IPS-20b (cell line): ENCODE measurements at regions not wholly inside any gene's neighbourhood (a gene's known extent, or its start where the extent isn't known, plus 50 kb on each side); places are given as distances from the start of the nearest gene placed in this dataset.
"Not testable (repeated sequence)": the region's sequence is repeated elsewhere in the genome, so short reads cannot be mapped to it uniquely, and the experiment has no call there.

Source experiments
- H3K27ac ChIP-seq: one replicate; pipeline ENCODE4 v1.5.1; 2013; ENCODE audit warnings: low read length
- H3K27me3 ChIP-seq: 2 replicates; pipeline ENCODE4 v1.6.1; 2013; ENCODE audit warnings: mild to moderate bottlenecking, low read length, inconsistent platforms; ENCODE audit not compliant: insufficient read depth
- H3K36me3 ChIP-seq: 2 replicates; pipeline ENCODE4 v1.6.1; 2013; ENCODE audit warnings: low read depth, mild to moderate bottlenecking, inconsistent platforms, low read length, moderate library complexity; ENCODE audit not compliant: insufficient read depth
- H3K4me1 ChIP-seq: 2 replicates; pipeline ENCODE4 v1.6.1; 2013; ENCODE audit warnings: mild to moderate bottlenecking, control low read depth, inconsistent platforms, low read length, moderate library complexity; ENCODE audit not compliant: insufficient read depth
- H3K4me3 ChIP-seq: 2 replicates; pipeline ENCODE4 v1.5.1; 2013; ENCODE audit warnings: mild to moderate bottlenecking, low read length, inconsistent platforms
- H3K9ac ChIP-seq: 2 replicates; pipeline ENCODE4 v1.6.1; 2013; ENCODE audit warnings: low read depth, mild to moderate bottlenecking, inconsistent platforms, low read length, moderate library complexity
- H3K9me3 ChIP-seq: 2 replicates; pipeline ENCODE4 v1.6.1; 2013; ENCODE audit warnings: mild to moderate bottlenecking, low read depth, low read length, inconsistent platforms; ENCODE audit not compliant: insufficient read depth

- Histone ChIP-seq H3K27me3 (no peaks in the 10 kb centered on the region), H3K9ac (no peak overlapping the region), H3K9me3 (no peaks in the 10 kb centered on the region), H3K4me3 (no peak overlapping the region), H3K4me1 (no peaks in the 10 kb centered on the region), H3K27ac (no peak overlapping the region), H3K36me3 (no peaks in the 10 kb centered on the region)
Observed at GRCh38 chr17:52477824-52478699, 319.5 kb upstream of the CA10 start.

- Histone ChIP-seq H3K9ac (no peak overlapping the region), H3K4me3 (no peak overlapping the region), H3K9me3 (no peaks in the 10 kb centered on the region), H3K36me3 (no peaks in the 10 kb centered on the region), H3K27me3 (no peaks in the 10 kb centered on the region), H3K27ac (no peak overlapping the region), H3K4me1 (no peaks in the 10 kb centered on the region)
Observed at GRCh38 chr17:52476638-52477313, 318.3 kb upstream of the CA10 start.

- no peaks in the 10 kb centered on the region for H3K36me3 ChIP-seq
Observed at GRCh38 chr17:52470553-52470952, 312.0 kb upstream of the CA10 start.

GRCh38 chr17:52465407-52465806 is 306.9 kb upstream of the CA10 start:
- H3K9me3 ChIP-seq: peaks cover 11% of the 10 kb centered on the region; the same call in 1 of the 2 replicates
- H3K36me3 ChIP-seq: no peaks in the 10 kb centered on the region
- no peaks in the 10 kb centered on the region for H3K27me3 ChIP-seq
- H3K4me3 ChIP-seq: no peak overlapping the region
- no peaks in the 10 kb centered on the region for H3K4me1 ChIP-seq
- no peak overlapping the region for H3K9ac ChIP-seq
- no peak overlapping the region for H3K27ac ChIP-seq

More at GRCh38 chr17:52470553-52470952, 312.0 kb upstream of the CA10 start:
- no peaks in the 10 kb centered on the region for H3K4me1 ChIP-seq
- no peak overlapping the region for H3K4me3 ChIP-seq
- H3K27me3 ChIP-seq: no peaks in the 10 kb centered on the region
- H3K9ac ChIP-seq: no peak overlapping the region
- no peak overlapping the region for H3K27ac ChIP-seq
- H3K9me3 ChIP-seq: peaks cover 8% of the 10 kb centered on the region; the same call in 1 of the 2 replicates

- Histone ChIP-seq H3K9ac (no peak overlapping the region), H3K27me3 (no peaks in the 10 kb centered on the region), H3K4me1 (peaks cover 13% of the 10 kb centered on the region; the same call in 1 of the 2 replicates), H3K27ac (no peak overlapping the region), H3K4me3 (peak overlapping the region; percentile 15; the same call in 1 of the 2 replicates), H3K36me3 (no peaks in the 10 kb centered on the region), H3K9me3 (no peaks in the 10 kb centered on the region)
Observed at GRCh38 chr17:52451294-52451861, 292.9 kb upstream of the CA10 start.

GRCh38 chr17:52442350-52442749 is 283.8 kb upstream of the CA10 start:
- Histone ChIP-seq H3K9me3 (no peaks in the 10 kb centered on the region), H3K4me3 (no peak overlapping the region), H3K9ac (no peak overlapping the region), H3K36me3 (no peaks in the 10 kb centered on the region), H3K27ac (no peak overlapping the region), H3K27me3 (no peaks in the 10 kb centered on the region), H3K4me1 (no peaks in the 10 kb centered on the region)

- H3K27me3 ChIP-seq: no peaks in the 10 kb centered on the region
- no peak overlapping the region for H3K27ac ChIP-seq
- no peak overlapping the region for H3K4me3 ChIP-seq
- H3K9me3 ChIP-seq: no peaks in the 10 kb centered on the region
- H3K36me3 ChIP-seq: no peaks in the 10 kb centered on the region
- H3K4me1 ChIP-seq: no peaks in the 10 kb centered on the region
- H3K9ac ChIP-seq: no peak overlapping the region
Observed at GRCh38 chr17:52420555-52421078, 262.1 kb upstream of the CA10 start.

- H3K4me1 ChIP-seq: no peaks in the 10 kb centered on the region
- no peak overlapping the region for H3K9ac ChIP-seq
- no peak overlapping the region for H3K4me3 ChIP-seq
- no peak overlapping the region for H3K27ac ChIP-seq
- no peaks in the 10 kb centered on the region for H3K36me3 ChIP-seq
- no peaks in the 10 kb centered on the region for H3K27me3 ChIP-seq
- no peaks in the 10 kb centered on the region for H3K9me3 ChIP-seq
Observed at GRCh38 chr17:52419229-52419641, 260.7 kb upstream of the CA10 start.

- H3K36me3 ChIP-seq: no peaks in the 10 kb centered on the region
- H3K9ac ChIP-seq: no peak overlapping the region
- H3K4me3 ChIP-seq: no peak overlapping the region
- no peaks in the 10 kb centered on the region for H3K27me3 ChIP-seq
- H3K9me3 ChIP-seq: no peaks in the 10 kb centered on the region
- H3K4me1 ChIP-seq: no peaks in the 10 kb centered on the region
- no peak overlapping the region for H3K27ac ChIP-seq
Observed at GRCh38 chr17:52410781-52411180, 252.3 kb upstream of the CA10 start.

GRCh38 chr17:52409222-52409621 is 250.7 kb upstream of the CA10 start:
- H3K4me1 ChIP-seq, H3K9me3 ChIP-seq, H3K36me3 ChIP-seq, H3K27ac ChIP-seq, H3K27me3 ChIP-seq, H3K9ac ChIP-seq, H3K4me3 ChIP-seq: not testable (repeated sequence)

GRCh38 chr17:52395308-52395707 is 236.8 kb upstream of the CA10 start:
- no peaks in the 10 kb centered on the region for H3K27me3 ChIP-seq
- H3K27ac ChIP-seq: no peak overlapping the region
- H3K36me3 ChIP-seq: no peaks in the 10 kb centered on the region
- H3K9ac ChIP-seq: no peak overlapping the region
- no peaks in the 10 kb centered on the region for H3K9me3 ChIP-seq
- no peaks in the 10 kb centered on the region for H3K4me1 ChIP-seq
- H3K4me3 ChIP-seq: no peak overlapping the region
